ENCODE measurements at regions not wholly inside any gene's neighbourhood (a gene's known extent, or its start where the extent isn't known, plus 50 kb on each side); places are given as distances from the start of the nearest gene placed in this dataset.
"Not testable (repeated sequence)": the region's sequence is repeated elsewhere in the genome, so short reads cannot be mapped to it uniquely, and the experiment has no call there.

DNA sequence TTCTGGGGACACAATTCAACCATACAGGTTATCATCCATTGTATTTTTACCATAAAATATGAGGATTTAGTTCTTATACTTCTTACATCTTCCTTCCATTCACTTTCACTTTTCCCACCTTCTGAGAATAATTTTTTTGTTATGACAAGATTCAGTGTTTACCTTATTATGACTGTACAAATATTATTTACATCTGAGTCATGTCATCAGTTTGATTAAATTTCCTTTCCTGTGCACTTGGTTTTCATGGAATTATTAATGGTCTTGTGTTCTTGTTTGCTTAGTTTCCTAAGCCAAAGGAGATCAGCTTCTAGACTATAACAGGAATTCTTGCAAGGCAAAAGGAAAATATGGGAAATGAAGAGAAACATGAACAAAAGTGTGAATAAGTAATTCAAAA, 366.5 kb downstream of the TMEM38B start:
- DNase-seq = no peak

DNA sequence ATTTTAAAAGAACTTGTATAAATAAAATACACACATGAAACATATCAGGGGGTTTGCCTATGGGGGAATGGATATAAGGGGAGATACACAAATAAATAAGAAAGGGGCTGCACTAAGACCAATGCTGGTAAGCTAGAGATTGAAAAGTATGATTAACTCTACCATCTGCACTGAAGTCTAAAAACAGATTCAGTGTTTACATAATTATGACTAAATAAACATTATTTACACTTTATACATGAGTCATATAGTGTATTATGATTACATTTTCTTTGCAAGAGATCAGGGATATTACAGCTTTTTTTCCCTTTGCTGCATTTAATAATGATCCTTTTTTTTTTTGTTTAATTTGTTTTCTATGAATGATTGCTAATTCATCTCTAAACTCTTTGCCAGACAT, 367.9 kb downstream of the TMEM38B start:
- no peak for DNase-seq

DNA sequence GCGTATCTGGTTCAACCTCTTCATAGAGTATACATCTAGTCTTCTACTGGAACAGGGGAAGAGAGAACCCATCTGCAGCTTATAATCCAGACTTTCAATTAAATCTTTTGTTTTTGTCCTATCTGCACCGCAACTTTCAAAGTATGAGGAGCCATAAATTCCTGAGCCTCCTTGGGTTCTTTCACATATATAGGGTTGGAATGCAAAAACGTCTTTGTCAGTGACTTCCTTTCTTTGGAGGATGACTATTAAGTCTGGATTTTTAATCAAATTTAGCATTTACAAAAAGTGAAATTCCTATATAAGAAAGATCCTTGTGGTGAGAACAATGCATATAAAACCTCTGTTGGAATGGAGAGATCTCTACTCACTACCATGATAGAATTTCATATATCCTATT, 370.8 kb downstream of the TMEM38B start:
- no peak for DNase-seq

DNA sequence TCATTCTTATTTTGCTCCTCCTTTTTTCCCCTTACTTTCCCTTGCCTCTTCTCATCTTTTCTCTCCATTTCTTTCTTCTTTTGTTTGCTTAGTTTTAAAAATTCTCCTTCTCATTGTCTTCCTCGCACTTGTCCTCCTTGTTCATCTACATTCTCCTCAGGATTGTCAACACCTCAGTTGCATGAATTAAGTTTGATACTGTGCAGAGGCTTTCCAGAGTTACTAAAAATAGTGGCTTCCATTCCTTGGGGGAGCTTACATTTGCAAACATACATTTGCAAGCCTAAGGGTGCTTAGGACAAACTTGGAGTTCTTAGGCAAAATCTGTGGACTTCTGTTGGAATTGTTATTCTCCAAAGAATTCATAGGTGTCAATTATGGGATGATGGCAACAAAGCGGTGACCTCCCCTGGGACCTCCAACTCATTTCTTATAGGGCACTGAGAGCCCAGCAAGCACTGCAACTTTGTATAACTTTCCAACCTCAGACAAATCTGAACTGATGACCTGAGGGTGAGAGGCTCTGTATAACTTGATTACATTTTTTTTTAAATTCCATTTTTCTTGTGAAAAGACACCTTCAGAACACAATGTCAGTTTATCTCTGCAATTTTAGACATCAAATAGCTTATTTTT, 371.4 kb downstream of the TMEM38B start:
- DNase-seq = no peak

DNA sequence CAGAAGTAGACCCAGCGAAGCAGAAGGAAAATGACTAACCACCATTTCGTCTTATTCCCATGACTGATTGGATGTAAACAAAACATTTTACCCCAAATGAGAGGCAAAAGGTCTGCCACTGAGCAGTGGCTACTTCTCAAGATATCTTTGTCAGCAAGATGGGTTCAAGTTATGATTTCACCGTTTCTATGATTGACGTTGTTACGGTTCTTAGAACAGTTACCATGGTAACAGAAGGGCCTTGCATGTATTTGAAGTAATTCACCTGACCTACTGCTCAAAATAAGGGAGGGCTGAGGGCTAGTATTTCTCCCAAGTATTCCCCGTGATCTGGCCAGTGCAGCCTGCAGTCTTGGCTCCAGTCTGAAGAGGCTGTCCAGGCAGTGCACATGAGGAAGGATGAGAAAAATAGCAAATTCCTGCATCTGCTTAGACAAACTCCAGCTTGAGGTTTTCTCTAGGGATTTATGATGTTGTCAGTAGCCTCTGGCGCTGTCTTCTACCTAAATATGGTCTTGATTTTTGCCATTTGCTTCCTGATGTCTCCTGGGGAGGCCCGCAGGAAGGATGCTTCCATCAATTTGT, 372.7 kb downstream of the TMEM38B start:
- no peak for DNase-seq

DNA sequence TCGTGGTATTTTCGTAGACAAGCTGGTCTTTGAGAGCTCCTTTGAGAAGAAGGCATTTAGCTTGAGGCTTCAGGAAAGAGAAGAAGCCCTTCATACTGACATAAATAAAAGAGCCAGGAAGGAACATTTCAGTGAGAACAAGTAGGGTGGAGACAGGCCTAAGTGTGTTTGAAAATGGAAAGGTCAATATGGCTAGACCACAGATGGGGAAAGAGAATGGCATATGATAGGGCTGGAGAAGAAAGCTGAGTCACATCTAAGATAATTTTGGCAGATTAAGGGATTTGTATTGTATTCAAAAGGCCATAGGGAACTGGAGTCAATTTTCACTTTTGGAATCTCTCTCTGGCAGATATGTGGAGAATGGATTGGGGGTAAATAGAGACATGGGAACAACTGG, 374.9 kb downstream of the TMEM38B start:
- no peak for DNase-seq

DNA sequence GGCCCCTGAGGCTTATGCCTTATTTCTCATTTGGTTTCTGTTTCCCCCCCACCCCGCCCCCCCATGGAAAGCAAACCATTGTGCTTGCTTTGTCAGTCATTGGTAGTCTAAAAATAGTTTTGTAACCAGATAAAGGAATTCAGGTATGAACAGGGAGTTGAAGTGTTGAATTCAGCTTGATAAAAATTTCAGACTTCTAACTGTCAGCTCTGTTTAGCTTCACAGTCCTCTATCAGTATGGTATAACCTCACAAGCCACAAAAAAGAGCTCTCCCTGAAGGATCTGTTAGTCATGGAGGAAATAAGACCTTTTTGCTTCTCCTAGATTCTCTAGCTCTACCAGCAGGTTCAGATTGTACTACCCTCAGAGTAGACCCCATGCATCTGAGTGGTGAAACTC, 378.1 kb downstream of the TMEM38B start:
- no peak for DNase-seq

DNA sequence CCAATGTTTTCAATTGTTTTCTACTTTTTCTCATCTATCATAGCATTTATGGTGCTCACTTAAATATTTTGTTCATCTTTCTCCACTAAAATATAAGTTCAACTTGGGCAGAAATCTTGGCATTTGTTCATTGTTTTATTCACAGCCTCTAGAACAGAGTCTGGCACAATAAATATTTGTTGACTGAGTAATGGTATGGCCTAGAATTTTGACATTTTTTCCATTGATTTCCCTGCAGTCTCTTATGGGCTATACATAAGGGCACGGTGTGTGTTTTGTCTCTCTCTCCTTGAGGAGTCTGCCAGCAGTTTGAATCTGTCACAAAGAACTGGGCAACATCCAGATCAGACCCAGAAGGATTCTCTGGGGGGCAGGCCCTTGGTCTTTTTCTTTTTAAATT, 379.7 kb downstream of the TMEM38B start:
- DNase-seq = no peak

DNA sequence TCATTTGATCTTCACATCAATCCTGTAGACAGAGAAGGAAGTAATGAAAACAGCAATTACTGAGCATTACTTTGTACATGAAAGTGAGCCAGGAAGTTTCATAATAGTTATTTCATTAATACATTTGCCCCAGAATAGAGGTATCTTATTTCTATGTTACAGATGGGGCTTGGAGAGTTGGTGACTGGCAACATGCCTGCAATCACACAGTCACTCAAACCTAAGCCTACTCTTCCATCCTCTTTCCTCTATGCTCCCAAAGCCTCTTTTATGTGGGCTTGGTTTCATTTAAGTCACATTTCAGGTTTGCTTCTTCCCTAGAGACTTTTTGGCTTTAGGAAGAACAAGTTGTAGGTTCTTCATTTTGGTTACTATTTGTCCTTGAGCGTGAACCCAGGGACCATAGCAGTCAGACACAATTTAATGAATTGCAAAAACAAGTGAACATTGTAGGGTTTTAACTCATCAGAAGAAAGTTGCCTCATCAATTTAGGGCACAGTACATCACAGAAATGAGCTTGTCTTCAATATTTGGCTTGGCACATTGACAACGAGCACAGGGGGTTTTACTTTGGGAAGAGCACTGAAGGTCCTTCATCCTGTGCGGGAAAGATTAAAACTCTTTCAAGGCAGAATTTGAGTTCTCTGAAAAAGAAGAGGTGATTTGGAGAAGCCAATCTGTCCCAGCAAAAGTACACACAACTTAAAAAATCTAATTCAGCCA, 381.1 kb downstream of the TMEM38B start:
- no peak for DNase-seq

DNA sequence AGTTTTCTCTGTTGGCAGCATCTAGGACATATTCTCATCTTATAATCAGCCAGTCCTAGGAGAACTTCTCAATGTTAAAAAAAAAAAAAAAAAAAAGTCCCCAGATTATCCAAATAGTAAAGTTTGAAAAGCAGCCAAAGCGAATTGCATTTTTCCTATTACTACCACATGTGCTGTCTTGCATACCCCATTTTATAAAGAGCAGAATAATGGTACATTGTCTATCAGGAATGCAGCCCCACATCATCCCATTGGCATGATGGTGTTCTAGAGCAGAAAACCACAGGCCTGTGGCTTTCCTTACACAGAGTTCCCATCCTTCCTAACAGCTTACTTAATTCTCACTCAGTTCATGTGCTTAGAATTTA, 381.6 kb downstream of the TMEM38B start:
- DNase-seq = peak; percentile 63

DNA sequence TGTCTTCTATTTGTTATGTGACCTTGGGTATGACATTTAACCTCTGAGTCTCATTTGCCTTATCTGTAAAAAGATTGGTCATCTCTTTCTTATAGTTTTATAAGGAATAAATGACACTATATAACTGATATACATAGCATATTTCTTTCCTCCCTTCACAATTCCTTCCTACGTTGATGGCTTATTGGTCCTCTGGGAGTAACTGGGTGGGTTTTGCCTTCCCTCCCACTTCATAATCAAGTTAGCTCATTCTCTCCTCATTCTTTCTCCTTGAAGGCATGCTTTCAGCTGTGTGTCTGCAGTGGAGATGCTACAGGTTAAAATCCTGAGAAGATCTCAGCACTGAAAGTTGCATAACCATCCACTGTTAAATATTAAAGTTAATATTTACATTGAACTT, 382.4 kb downstream of the TMEM38B start:
- no peak for DNase-seq

DNA sequence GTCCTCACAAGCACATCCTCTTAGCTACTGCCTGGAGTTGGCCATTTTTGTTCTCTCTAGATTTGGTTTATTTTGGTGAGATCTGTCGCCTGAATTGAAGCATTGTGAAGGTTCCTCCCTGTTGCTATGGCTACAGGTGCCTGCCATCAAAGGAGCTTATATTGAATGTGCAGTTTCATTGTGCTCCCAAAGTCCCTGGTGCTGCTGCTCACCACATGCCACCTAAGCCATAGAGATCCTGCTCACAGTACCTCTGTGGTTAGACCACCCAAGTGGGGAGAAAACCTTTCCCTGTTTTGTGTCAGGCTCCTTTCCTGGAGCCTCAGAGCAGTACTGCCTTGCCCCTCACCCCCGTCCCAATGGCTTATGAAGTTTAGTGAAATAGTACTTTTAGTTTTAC, 383.4 kb downstream of the TMEM38B start:
- no peak for DNase-seq

DNA sequence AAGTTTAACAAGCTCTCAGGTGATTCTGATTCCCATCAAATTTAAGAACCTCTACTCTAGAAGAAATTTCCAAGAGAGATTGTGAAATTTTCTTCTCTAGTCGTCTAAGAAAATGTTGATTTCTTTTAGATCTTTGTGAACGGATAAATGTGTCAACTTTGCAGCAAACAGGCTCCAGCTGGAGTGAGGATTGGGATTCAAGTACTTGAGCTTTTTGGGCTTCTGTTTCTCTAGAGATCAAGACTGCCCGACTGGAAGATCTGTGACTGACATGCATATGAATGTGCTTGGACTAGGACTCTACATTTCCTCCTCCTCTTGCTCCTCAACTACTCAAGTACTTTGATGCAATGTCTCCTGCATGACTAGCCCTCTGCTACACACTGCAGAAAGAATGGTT, 388.3 kb downstream of the TMEM38B start:
- DNase-seq = no peak

DNA sequence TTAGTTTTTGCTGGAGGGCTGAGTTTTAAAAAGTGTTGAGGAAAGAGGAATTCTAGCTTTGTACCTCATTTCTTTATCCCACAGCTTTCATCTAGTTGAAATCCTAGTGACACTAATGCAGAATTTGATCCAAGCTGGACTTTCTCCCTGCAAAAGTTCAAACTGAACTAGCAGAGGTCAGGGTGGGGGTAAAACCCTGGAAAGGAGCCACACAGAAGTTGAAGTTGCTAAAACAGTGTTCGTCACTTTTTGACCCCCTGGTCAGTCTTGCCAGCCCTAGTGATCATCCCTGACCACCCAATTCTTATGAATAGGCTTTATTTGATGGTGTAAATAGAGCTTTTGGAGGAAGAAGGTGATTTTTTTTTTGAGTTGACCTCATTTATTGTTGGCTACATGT, 390.4 kb downstream of the TMEM38B start:
- no peak for DNase-seq

DNA sequence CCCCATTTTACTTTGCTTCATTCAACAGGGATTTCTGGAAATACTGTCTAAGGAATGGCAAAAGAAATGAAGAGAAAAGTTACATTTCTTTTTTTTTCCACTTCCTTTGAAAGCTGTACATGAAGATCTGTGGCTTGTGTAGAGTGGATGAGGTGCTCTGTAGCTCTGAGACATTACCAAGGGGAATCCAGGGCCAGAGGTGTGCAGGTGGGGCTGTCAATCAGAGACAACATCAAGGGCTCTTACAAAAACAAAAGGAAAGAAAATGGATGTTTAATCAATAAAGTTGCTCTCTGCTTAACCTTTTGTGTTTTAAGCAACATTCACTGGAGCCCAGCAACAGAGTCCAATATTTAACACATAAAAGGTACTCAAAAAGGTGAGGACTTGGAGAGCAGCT, 391.1 kb downstream of the TMEM38B start:
- DNase-seq = no peak

DNA sequence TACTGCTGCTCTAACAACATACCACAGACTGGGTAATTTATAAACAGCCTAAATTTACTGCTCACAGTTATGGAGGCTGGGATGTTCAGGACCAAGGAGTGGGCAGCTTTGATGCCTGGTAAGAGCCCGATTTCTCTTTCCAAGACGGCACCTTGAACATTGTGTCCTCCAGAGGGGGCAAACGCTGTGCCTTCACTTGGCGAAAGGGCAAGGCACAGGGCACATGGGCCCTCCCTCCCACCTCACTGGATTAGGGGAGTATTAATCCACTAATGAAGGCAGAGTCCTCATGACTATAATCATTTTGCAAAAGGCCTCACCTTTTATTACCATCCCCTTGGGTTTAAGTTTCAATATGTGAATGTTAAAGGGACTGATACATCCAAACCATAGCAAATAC, 397.7 kb downstream of the TMEM38B start:
- DNase-seq = no peak

DNA sequence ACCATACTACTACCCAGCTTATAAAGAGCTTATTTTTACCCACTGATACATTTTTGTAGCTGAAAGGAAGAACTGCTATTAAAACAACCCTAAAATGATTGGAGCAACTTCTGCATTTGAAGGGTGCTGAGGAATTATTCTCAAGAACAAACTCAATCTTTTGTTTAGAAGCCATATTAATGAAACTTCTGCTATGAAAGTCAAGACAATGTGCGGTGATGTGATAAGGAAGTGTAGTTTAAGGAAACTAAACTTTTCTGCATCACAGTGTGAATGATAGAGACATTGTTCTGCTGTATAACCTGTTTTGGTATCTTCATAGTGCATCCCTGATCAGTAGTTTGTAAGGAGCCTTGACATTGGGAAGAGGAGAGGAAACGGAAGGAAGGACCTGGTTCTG, 408.5 kb downstream of the TMEM38B start:
- no peak for DNase-seq

DNA sequence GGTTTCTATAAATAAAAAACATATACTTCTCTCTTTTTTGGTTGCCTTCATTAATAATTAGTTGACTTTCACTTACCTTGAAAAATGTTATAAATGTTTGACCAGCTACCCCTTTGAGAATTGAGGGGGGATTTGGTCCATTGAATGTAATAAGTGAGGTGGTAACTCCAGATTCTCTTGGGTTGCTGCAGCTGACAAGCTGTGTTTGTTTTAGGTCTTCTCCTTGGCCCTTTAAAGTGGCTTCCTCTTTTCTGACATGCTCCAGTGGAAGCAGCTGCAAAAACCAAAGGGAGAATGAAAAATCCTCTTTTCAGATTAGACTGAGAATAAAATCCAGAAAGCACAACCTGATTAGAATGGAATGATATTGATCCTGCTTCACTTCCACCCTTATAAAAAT, 410.5 kb downstream of the TMEM38B start:
- no peak for DNase-seq

DNA sequence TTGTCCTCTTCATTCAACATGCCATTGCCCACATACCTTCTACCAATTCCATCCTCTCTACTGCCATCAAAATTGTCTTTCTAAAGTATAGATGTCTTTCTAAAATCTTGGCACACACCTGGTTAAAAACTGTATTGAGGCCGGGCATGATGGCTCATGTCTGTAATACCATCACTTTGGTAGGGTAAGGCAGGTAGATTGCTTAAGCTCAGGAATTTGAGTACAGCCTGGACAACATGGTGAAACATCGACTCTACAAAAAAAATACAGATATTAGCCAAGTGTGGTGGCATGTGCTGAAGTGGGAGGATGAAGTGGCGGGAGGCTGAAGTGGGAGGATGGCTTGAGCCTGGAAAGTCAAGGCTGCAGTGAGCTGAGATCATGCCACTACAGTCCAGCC, 412.1 kb downstream of the TMEM38B start:
- DNase-seq = no peak

DNA sequence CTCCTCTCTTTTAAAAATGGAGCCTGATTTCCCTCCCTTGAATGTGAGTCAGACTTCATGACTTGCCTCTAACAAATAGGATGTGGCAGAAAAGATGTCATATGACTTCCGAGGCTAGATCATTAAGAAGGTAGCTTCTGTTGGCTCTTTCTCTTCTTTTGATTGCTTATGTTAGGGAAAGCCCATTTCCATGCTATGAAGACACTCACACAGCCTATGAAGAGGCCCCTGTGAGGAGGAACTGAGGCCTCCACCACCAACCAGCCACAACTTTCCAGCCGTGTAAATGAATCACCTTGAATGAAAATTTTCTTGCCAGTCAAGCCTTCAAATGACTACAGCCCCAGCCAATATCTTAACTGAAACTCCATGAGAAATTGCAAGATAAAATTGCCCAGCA, 413.4 kb downstream of the TMEM38B start:
- DNase-seq = no peak

DNA sequence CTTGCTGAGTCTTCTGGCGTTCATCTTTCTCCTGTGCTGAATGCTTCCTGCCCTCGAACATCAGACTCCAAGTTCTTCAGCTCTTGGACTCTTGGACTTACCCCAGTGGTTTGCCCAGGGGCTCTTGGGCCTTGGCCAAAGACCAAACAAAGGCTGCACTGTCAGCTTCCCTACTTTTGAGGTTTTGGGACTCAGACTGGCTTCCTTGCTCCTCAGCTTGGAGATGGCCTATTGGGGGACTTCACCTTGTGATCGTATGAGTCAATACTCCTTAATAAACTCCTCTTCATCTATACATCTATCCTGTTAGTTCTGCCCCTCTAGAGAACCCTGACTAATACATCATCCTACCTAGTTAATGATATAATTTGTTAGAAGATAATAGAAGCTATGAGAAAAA, 415.4 kb downstream of the TMEM38B start:
- DNase-seq = not testable (repeated sequence)

DNA sequence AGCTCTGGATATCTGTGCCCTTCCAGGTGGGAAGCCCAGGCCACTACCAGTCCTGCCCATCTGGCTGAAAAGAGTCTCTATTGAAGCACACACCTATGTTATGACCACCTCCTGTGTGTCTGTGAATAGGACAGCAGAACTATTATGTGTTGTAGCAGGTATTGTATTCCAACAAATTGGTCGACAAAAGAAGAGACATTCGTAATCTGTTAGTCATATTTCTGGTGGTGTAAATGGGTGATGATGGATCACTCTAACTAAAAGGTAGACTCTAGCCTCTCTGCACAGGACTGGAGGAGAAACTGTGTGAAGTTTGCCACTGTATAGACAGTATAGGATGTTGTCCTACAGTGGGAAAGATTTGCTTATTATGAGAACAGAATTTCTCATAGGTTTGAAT, 416.1 kb downstream of the TMEM38B start:
- DNase-seq = no peak

DNA sequence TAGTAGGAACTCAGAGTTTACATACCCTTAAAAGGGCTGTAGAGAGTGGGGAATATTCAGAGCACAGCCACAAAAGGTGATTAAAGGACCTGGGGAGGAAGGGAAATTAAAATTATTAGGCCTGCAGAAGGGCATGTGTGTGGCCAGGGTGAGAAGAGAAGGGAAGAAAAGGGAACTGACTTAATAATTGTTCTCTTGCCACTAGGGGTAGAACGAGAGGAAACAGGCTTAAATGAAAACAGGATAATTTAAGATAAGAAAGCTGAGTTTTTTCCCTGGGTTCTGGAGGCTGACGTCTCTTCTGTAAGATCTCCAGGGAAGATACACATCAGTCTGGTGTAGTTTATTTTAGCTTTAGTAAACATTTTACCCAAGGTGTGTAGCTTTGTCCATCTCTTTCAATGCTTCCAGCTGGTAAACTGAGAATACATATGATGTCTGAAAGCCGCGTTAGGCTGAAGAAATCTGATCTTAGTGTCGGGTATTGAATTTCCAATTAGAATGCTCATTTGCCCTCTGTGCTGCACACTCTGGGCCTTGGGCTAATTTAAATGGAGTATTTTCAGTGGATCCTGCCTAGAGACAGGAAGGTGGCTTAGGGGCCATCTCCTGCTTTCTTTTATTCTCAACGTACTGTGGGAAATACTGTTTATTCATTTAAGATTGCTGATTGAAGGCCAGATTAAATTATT, 416.8 kb downstream of the TMEM38B start:
- no peak for DNase-seq

DNA sequence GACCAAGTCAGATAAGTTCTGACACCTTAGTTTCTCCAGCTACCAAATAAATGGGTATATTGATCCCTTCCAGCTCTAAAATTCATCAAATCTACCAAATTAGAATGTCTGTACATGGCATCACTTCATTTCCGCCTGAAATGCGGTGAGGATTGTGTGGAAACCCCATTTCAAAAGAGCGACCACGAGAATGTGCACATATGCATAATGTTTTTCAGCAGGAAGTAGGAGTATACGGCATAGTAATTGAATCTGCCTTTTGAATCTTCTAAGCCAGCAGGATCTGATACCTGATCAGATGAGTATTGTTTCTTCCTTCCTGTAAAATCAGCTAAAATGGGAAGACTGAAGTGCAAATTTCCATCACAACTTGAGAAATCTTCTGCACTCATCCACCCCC, 418.6 kb downstream of the TMEM38B start:
- DNase-seq = no peak

Data from islet precursor cell (in vitro differentiated cells).